GM23338 (cell line): ENCODE measurements at regions not wholly inside any gene's neighbourhood (a gene's known extent, or its start where the extent isn't known, plus 50 kb on each side); places are given as distances from the start of the nearest gene placed in this dataset.

Experiments used
- ATAC-seq: fragments of 200-7000 bp; cut with Tn5 transposase; 3 replicates; pipeline ENCODE4 v1.9.1; 2020
- DNase-seq: peaks from one replicate; pipeline ENCODE4 v3.0.0-alpha.2; 2015; ENCODE audit warnings: low spot score
- H2AFZ ChIP-seq: fragments of 200-600 bp; sonication (generic); 2 replicates; pipeline ENCODE4 v1.8.0; 2016; ENCODE audit warnings: antibody characterized with exemption, mild to moderate bottlenecking, moderate library complexity
- H3F3A ChIP-seq: fragments of 200-600 bp; sonication (generic); replicated peaks from 2 replicates; pipeline ENCODE4 v1.8.0; 2017; ENCODE audit warnings: antibody characterized with exemption, mixed run types, low read depth
- H3K27ac ChIP-seq: fragments of 200-600 bp; sonication (generic); 2 replicates; pipeline ENCODE4 v1.6.1; 2016; ENCODE audit warnings: low read depth
- H3K27me3 ChIP-seq: fragments of 200-600 bp; sonication (generic); 2 replicates; pipeline ENCODE4 v1.8.0; 2016; ENCODE audit warnings: mild to moderate bottlenecking, mixed run types, moderate library complexity; ENCODE audit not compliant: insufficient read depth
- H3K36me3 ChIP-seq: fragments of 200-600 bp; sonication (generic); 2 replicates; pipeline ENCODE4 v1.8.0; 2016; ENCODE audit warnings: mild to moderate bottlenecking; ENCODE audit not compliant: insufficient read depth
- H3K4me1 ChIP-seq: fragments of 200-600 bp; sonication (generic); 2 replicates; pipeline ENCODE4 v1.8.0; 2016; ENCODE audit warnings: mild to moderate bottlenecking, moderate library complexity; ENCODE audit not compliant: insufficient read depth
- H3K4me2 ChIP-seq: fragments of 200-600 bp; sonication (generic); 2 replicates; pipeline ENCODE4 v1.7.1; 2017; ENCODE audit warnings: mixed run types
- H3K4me3 ChIP-seq: fragments of 200-600 bp; sonication (generic); 2 replicates; pipeline ENCODE4 v1.6.1; 2016; ENCODE audit warnings: mixed run types
- H3K79me2 ChIP-seq: fragments of 200-600 bp; sonication (generic); replicated peaks from 2 replicates; pipeline ENCODE4 v1.8.0; 2017; ENCODE audit warnings: mild to moderate bottlenecking; ENCODE audit not compliant: insufficient read depth
- H3K9me2 ChIP-seq: fragments of 200-600 bp; sonication (generic); 2 replicates; pipeline ENCODE4 v1.8.0; 2017; ENCODE audit not compliant: insufficient read depth
- H4K20me1 ChIP-seq: fragments of 200-600 bp; sonication (generic); replicated peaks from 2 replicates; pipeline ENCODE4 v1.8.0; 2017; ENCODE audit warnings: mild to moderate bottlenecking; ENCODE audit not compliant: insufficient read depth
- H3K27ac Mint-ChIP-seq: 2 replicates; pipeline ENCODE4 v1.8.0; 2020; ENCODE audit warnings: inconsistent platforms, mild to moderate bottlenecking, moderate library complexity, mixed read lengths
- H3K27me3 Mint-ChIP-seq: 3 replicates; pipeline ENCODE4 v1.8.0; 2022; ENCODE audit warnings: low read depth, mild to moderate bottlenecking, moderate library complexity, mixed read lengths, inconsistent platforms; ENCODE audit not compliant: insufficient read depth, poor library complexity
- H3K36me3 Mint-ChIP-seq: 3 replicates; pipeline ENCODE4 v1.8.0; 2021; ENCODE audit warnings: low read depth, mild to moderate bottlenecking, inconsistent platforms, moderate library complexity, mixed read lengths
- H3K4me1 Mint-ChIP-seq: 3 replicates; pipeline ENCODE4 v1.8.0; 2020; ENCODE audit warnings: mild to moderate bottlenecking, inconsistent platforms, mixed read lengths
- H3K4me3 Mint-ChIP-seq: 3 replicates; pipeline ENCODE4 v1.8.0; 2021; ENCODE audit warnings: moderate library complexity, mild to moderate bottlenecking, inconsistent platforms, mixed read lengths
- H3K9me3 Mint-ChIP-seq: 3 replicates; pipeline ENCODE4 v1.8.0; 2020; ENCODE audit warnings: moderate library complexity, mild to moderate bottlenecking, inconsistent platforms, mixed read lengths
- CREB1 ChIP-seq: fragments of 250-450 bp; sonication (Bioruptor Pico); IDR thresholded peaks from 2 replicates; pipeline ENCODE4 v1.5.0; 2020; ENCODE audit warnings: low read depth, mild to moderate bottlenecking, moderate library complexity
- CTCF ChIP-seq, 2 experiments: fragments of 200-600 bp in 1 of 2; sonication (generic) in 1 of 2; conservative IDR thresholded peaks; 2 replicates each; pipeline versions ENCODE4 v1.5.1 to v1.6.1; 2016 to 2017; ENCODE audit warnings: antibody characterized with exemption in 2 of 2, low read depth in 2 of 2, mild to moderate bottlenecking in 2 of 2, moderate library complexity in 1 of 2
- ETS1 ChIP-seq: IDR thresholded peaks from 2 replicates; pipeline ENCODE4 v1.6.1; 2016; ENCODE audit warnings: antibody characterized with exemption
- EZH2 ChIP-seq: fragments of 200-600 bp; sonication (generic); IDR thresholded peaks from one replicate; pipeline ENCODE4 v1.8.0; 2017; ENCODE audit warnings: antibody characterized with exemption, mild to moderate bottlenecking, low read depth; ENCODE audit not compliant: unreplicated experiment
- EZH2phosphoT487 ChIP-seq: fragments of 200-600 bp; sonication (generic); IDR thresholded peaks from one replicate; pipeline ENCODE4 v1.8.1; 2018; ENCODE audit warnings: antibody characterized with exemption; ENCODE audit not compliant: unreplicated experiment
- JUNB ChIP-seq: IDR thresholded peaks from one replicate; pipeline ENCODE4 v1.6.1; 2016; ENCODE audit warnings: antibody characterized with exemption; ENCODE audit not compliant: unreplicated experiment
- POLR2AphosphoS5 ChIP-seq: IDR thresholded peaks from 2 replicates; pipeline ENCODE4 v1.6.1; 2016; ENCODE audit warnings: antibody characterized with exemption, low read depth
- REST ChIP-seq: IDR thresholded peaks from one replicate; pipeline ENCODE4 v1.6.1; 2018; ENCODE audit warnings: antibody characterized with exemption; ENCODE audit not compliant: unreplicated experiment
- STAT1 ChIP-seq: IDR thresholded peaks from one replicate; pipeline ENCODE4 v1.6.1; 2016; ENCODE audit warnings: antibody characterized with exemption; ENCODE audit not compliant: unreplicated experiment
- ZNF114 ChIP-seq: fragments of 250-450 bp; sonication (Bioruptor Pico); IDR thresholded peaks from 2 replicates; pipeline ENCODE4 v1.5.0; 2020; ENCODE audit warnings: mild to moderate bottlenecking, moderate library complexity
- ZNF331 ChIP-seq: fragments of 250-450 bp; sonication (Bioruptor Pico); IDR thresholded peaks from 2 replicates; pipeline ENCODE4 v1.5.0; 2020; ENCODE audit warnings: low read depth, mild to moderate bottlenecking, moderate library complexity

GRCh38 chr20:53736757-53737395, 143.2 kb upstream of the ZNF217 start:
- Mint-ChIP-seq H3K36me3 (no peaks in the 10 kb centered on the region), H3K4me3 (peak overlapping the region; percentile 56), H3K9me3 (no peaks in the 10 kb centered on the region), H3K27ac (peak overlapping the region; percentile 98), H3K27me3 (peaks cover 14% of the 10 kb centered on the region), H3K4me1 (peaks cover 69% of the 10 kb centered on the region)
- TF ChIP-seq EZH2phosphoT487 = no peak
- no peak for TF ChIP-seq STAT1
- no peak for TF ChIP-seq POLR2AphosphoS5
- H2AFZ ChIP-seq = peak overlapping the region; percentile 67; the same call in 1 of the 2 replicates
- ATAC-seq (peak; percentile 50), DNase-seq (peak; percentile 80)
- H3K4me3 ChIP-seq = peak overlapping the region; percentile 19; the same call in 1 of the 2 replicates
- H3K79me2 ChIP-seq = no peaks in the 10 kb centered on the region
- H3K27me3 ChIP-seq = no peaks in the 10 kb centered on the region
- H3F3A ChIP-seq = no peaks in the 10 kb centered on the region
- peak overlapping the region; percentile 95 for H3K27ac ChIP-seq
- peaks cover 63% of the 10 kb centered on the region for H3K4me1 ChIP-seq
- H3K9me2 ChIP-seq = no peaks in the 10 kb centered on the region
- no peaks in the 10 kb centered on the region for H4K20me1 ChIP-seq
- no peaks in the 10 kb centered on the region for H3K36me3 ChIP-seq
- H3K4me2 ChIP-seq = peak overlapping the region; percentile 65

- Mint-ChIP-seq H3K27me3 (peaks cover 14% of the 10 kb centered on the region), H3K9me3 (no peaks in the 10 kb centered on the region), H3K36me3 (no peaks in the 10 kb centered on the region), H3K4me1 (peaks cover 67% of the 10 kb centered on the region), H3K27ac (peak overlapping the region; percentile 98), H3K4me3 (0 out of 3 replicates have a peak overlapping the region, but pooled peaks have one; percentile 56)
- DNase-seq = no peak
- Histone ChIP-seq H3K27ac (peak overlapping the region; percentile 95), H3K36me3 (no peaks in the 10 kb centered on the region), H4K20me1 (no peaks in the 10 kb centered on the region), H3K9me2 (no peaks in the 10 kb centered on the region), H3K4me2 (peak overlapping the region; percentile 65), H3F3A (no peaks in the 10 kb centered on the region), H3K4me3 (peak overlapping the region; percentile 19; the same call in 1 of the 2 replicates), H3K79me2 (no peaks in the 10 kb centered on the region), H3K27me3 (no peaks in the 10 kb centered on the region), H2AFZ (no peak overlapping the region), H3K4me1 (peaks cover 59% of the 10 kb centered on the region)
- peak; percentile 5; the same call in 1 of the 3 replicates for ATAC-seq
- TF ChIP-seq ZNF114 (no peak), CREB1 (CRISPR knock-in tag) (no peak), ZNF331 (CRISPR knock-in tag) (no peak), EZH2 (no peak), ETS1 (no peak), CTCF (conservative IDR thresholded peaks at IDR 0.05; ENCODE audit: low read depth in 2 of 2) (no peak), JUNB (no peak), STAT1 (no peak), POLR2AphosphoS5 (no peak), REST (no peak), EZH2phosphoT487 (no peak)
Observed at GRCh38 chr20:53736122-53736756, 142.6 kb upstream of the ZNF217 start.
